HG02943 (cell line): ENCODE measurements at regions not wholly inside any gene's neighbourhood (a gene's known extent, or its start where the extent isn't known, plus 50 kb on each side); places are given as distances from the start of the nearest gene placed in this dataset.

ENCODE experiments used
- ATAC-seq: cut with Tn5 transposase; IDR thresholded peaks from one replicate; pipeline ENCODE4 v1.9.1; 2021; ENCODE audit warnings: mild to moderate bottlenecking, low read depth, moderate library complexity; ENCODE audit not compliant: unreplicated experiment

- ATAC-seq = no peak
These were observed 52.0 kb upstream of the CAMK1G start for GRCh38 chr1:209531549-209531948.
